Nephron progenitor cell (in vitro differentiated cells): ENCODE measurements at regions not wholly inside any gene's neighbourhood (a gene's known extent, or its start where the extent isn't known, plus 50 kb on each side); places are given as distances from the start of the nearest gene placed in this dataset.

Source experiments
- DNase-seq: peaks from one replicate; pipeline ENCODE4 v3.0.0; 2021
- H3K27ac Mint-ChIP-seq: 2 replicates; pipeline ENCODE4 v1.8.0; 2021; ENCODE audit warnings: mild to moderate bottlenecking, moderate library complexity, mixed read lengths
- H3K27me3 Mint-ChIP-seq: 2 replicates; pipeline ENCODE4 v1.8.0; 2021; ENCODE audit warnings: mild to moderate bottlenecking, low read depth, mixed read lengths; ENCODE audit not compliant: poor library complexity
- H3K36me3 Mint-ChIP-seq: 2 replicates; pipeline ENCODE4 v1.8.0; 2021; ENCODE audit warnings: low read depth, mixed read lengths
- H3K4me1 Mint-ChIP-seq: 2 replicates; pipeline ENCODE4 v1.8.0; 2021; ENCODE audit warnings: mixed read lengths
- H3K4me3 Mint-ChIP-seq: 2 replicates; pipeline ENCODE4 v1.8.0; 2021; ENCODE audit warnings: mild to moderate bottlenecking, moderate library complexity, mixed read lengths
- H3K9me3 Mint-ChIP-seq: 2 replicates; pipeline ENCODE4 v1.8.0; 2021; ENCODE audit warnings: mild to moderate bottlenecking, moderate library complexity, mixed read lengths
- CTCF ChIP-seq: fragments of 200-600 bp; sonication (generic); IDR thresholded peaks from 2 replicates; pipeline ENCODE4 v1.5.0; 2021; ENCODE audit warnings: antibody characterized with exemption

DNA sequence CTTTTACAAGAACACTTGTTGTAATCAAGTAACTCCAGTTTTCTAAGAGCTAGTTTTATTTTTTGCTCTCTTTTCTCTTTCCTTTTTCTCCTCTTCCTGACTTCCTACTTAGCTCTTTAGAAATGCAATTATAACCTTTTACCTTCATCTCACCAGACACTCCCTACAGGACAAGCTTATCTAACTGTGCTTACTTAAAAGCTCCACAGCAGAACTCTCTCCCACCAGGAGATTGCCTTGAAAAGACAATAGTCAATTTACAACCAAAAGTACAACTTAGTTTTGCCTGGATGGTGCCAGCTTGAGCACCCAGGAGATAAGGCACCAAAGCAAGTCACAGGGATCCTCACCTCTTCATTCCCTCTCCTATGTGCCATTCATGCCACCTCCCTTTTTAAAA is 573.8 kb upstream of the LMCD1 start:
- Mint-ChIP-seq H3K4me3 (no peak overlapping the region), H3K9me3 (no peaks in the 10 kb centered on the region), H3K27ac (no peak overlapping the region), H3K4me1 (no peaks in the 10 kb centered on the region), H3K36me3 (no peaks in the 10 kb centered on the region), H3K27me3 (no peaks in the 10 kb centered on the region)
- no peak for TF ChIP-seq CTCF
- DNase-seq, result no peak

DNA sequence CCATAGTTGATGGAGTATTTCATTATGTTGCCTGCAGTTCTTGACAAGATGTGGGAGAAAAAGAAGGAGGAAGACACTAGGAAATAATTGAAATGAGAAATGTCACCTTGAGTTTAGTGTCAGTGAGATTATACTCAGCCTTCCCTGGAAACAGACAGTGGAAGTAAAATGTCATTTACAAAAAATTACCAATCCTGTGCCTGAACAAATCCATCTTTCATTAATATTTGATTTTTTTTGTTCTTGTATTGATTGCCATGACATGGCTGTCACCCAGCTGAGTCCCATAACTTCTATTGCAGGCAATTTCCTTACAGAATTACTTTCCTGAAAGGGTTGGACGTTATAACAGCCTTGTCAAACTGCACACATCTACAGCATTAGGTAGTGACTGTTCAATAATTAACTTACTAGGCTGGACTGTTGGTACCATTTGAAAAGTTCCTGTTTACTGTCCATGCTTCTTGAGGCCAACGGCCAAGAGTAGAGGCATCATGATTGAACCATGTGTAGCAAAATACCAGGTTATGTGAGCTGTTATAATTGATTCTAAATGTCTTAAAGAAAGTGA is 572.2 kb upstream of the LMCD1 start:
- Mint-ChIP-seq H3K27ac (no peak overlapping the region), H3K27me3 (no peaks in the 10 kb centered on the region), H3K36me3 (no peaks in the 10 kb centered on the region), H3K9me3 (peaks cover 5% of the 10 kb centered on the region), H3K4me1 (no peaks in the 10 kb centered on the region), H3K4me3 (no peak overlapping the region)
- TF ChIP-seq CTCF, result no peak
- DNase-seq, result no peak

DNA sequence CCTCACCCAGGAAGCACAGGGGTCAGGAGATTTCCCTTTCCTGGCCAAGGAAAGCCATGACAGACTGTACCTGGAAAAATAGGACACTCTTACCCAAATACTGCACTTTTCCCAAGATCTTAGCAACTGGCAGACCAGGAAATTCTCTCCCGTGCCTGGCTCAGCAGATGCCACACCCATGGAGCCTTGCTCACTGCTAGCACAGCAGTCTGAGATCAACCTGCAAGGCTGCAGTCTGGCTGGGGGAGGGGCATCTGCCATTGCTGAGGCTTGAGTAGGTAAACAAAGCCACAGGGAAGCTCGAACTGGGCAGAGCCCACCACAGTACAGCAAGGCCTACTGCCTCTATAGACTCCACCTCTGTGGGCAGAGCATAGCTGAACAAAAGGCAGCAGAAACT is 567.3 kb upstream of the LMCD1 start:
- no peak for TF ChIP-seq CTCF
- Mint-ChIP-seq H3K9me3 (peaks cover 29% of the 10 kb centered on the region), H3K27ac (no peak overlapping the region), H3K27me3 (no peaks in the 10 kb centered on the region), H3K4me1 (no peaks in the 10 kb centered on the region), H3K36me3 (no peaks in the 10 kb centered on the region), H3K4me3 (no peak overlapping the region)
- no peak for DNase-seq

GRCh38 chr3:7947930-7948329 is 553.7 kb upstream of the LMCD1 start:
- DNase-seq, result no peak
- Mint-ChIP-seq H3K4me1 (no peaks in the 10 kb centered on the region), H3K4me3 (no peak overlapping the region), H3K27ac (no peak overlapping the region), H3K27me3 (no peaks in the 10 kb centered on the region), H3K9me3 (no peaks in the 10 kb centered on the region), H3K36me3 (no peaks in the 10 kb centered on the region)
- no peak for TF ChIP-seq CTCF

DNA sequence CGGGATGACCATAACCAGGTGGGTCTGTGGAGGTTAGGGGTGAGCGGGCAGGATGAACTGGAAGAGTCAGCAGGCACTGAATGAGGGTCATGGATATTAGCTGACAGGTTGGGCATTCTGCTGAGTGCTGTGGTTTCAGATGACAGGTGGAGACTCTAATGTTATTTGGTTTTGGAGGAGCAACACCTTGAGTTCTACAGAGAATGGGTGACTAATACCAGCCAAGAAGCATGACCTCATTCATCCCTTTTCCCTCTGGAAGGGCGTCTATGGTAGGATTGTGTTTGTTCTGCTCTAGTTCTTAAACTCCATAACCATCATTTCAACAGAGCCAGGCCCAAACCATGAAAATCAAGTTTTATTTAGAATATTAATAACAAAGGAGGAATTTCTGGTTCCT is 550.7 kb upstream of the LMCD1 start:
- no peak for DNase-seq
- Mint-ChIP-seq H3K36me3 (no peaks in the 10 kb centered on the region), H3K27ac (no peak overlapping the region), H3K9me3 (no peaks in the 10 kb centered on the region), H3K27me3 (no peaks in the 10 kb centered on the region), H3K4me3 (no peak overlapping the region), H3K4me1 (no peaks in the 10 kb centered on the region)
- no peak for TF ChIP-seq CTCF

- no peak for TF ChIP-seq CTCF
- no peak for DNase-seq
- Mint-ChIP-seq H3K4me3 (no peak overlapping the region), H3K9me3 (no peaks in the 10 kb centered on the region), H3K4me1 (no peaks in the 10 kb centered on the region), H3K27ac (no peak overlapping the region), H3K27me3 (peaks cover 3% of the 10 kb centered on the region), H3K36me3 (no peaks in the 10 kb centered on the region)
Measured at GRCh38 chr3:7953449-7954014, 548.1 kb upstream of the LMCD1 start.
